Activated naive CD4-positive, alpha-beta T cell treated with anti-CD3 and anti-CD28 coated beads, Interleukin-2, amount 50 U/mL, for 24 hours (primary cell): ENCODE measurements at regions not wholly inside any gene's neighbourhood (a gene's known extent, or its start where the extent isn't known, plus 50 kb on each side); places are given as distances from the start of the nearest gene placed in this dataset.

Source experiments
- H3K27ac Mint-ChIP-seq: one replicate; pipeline ENCODE4 v1.8.0; 2021; ENCODE audit warnings: mild to moderate bottlenecking, mixed read lengths
- H3K27me3 Mint-ChIP-seq: one replicate; pipeline ENCODE4 v1.8.0; 2021; ENCODE audit warnings: mixed read lengths
- H3K36me3 Mint-ChIP-seq: one replicate; pipeline ENCODE4 v1.8.0; 2021; ENCODE audit warnings: mixed read lengths
- H3K4me1 Mint-ChIP-seq: one replicate; pipeline ENCODE4 v1.8.0; 2021; ENCODE audit warnings: mixed read lengths
- H3K4me3 Mint-ChIP-seq: one replicate; pipeline ENCODE4 v1.8.0; 2021; ENCODE audit warnings: mild to moderate bottlenecking, mixed read lengths
- H3K9me3 Mint-ChIP-seq: one replicate; pipeline ENCODE4 v1.8.0; 2021; ENCODE audit warnings: mixed read lengths

- Mint-ChIP-seq H3K4me1 (no peaks in the 10 kb centered on the region), H3K36me3 (no peaks in the 10 kb centered on the region), H3K4me3 (no peak overlapping the region), H3K27ac (no peak overlapping the region), H3K9me3 (peaks cover 9% of the 10 kb centered on the region), H3K27me3 (no peaks in the 10 kb centered on the region)
These were observed 359.1 kb downstream of the MEIS1 start for GRCh38 chr2:66794070-66794469.

GRCh38 chr2:66794551-66794950, 359.6 kb downstream of the MEIS1 start:
- H3K27me3 Mint-ChIP-seq, result no peaks in the 10 kb centered on the region
- peaks cover 9% of the 10 kb centered on the region for H3K9me3 Mint-ChIP-seq
- H3K36me3 Mint-ChIP-seq, result no peaks in the 10 kb centered on the region
- no peaks in the 10 kb centered on the region for H3K4me1 Mint-ChIP-seq
- no peak overlapping the region for H3K4me3 Mint-ChIP-seq
- H3K27ac Mint-ChIP-seq, result no peak overlapping the region

GRCh38 chr2:66802877-66803276, 368.0 kb downstream of the MEIS1 start:
- peaks cover 14% of the 10 kb centered on the region for H3K9me3 Mint-ChIP-seq
- no peaks in the 10 kb centered on the region for H3K36me3 Mint-ChIP-seq
- no peaks in the 10 kb centered on the region for H3K4me1 Mint-ChIP-seq
- peaks cover 2% of the 10 kb centered on the region for H3K27me3 Mint-ChIP-seq
- H3K27ac Mint-ChIP-seq, result no peak overlapping the region
- no peak overlapping the region for H3K4me3 Mint-ChIP-seq

- Mint-ChIP-seq H3K27ac (no peak overlapping the region), H3K27me3 (peaks cover 2% of the 10 kb centered on the region), H3K4me1 (no peaks in the 10 kb centered on the region), H3K36me3 (no peaks in the 10 kb centered on the region), H3K4me3 (no peak overlapping the region), H3K9me3 (peaks cover 6% of the 10 kb centered on the region)
These were observed 368.8 kb downstream of the MEIS1 start for GRCh38 chr2:66803726-66804125.

GRCh38 chr2:66805016-66805865, 370.3 kb downstream of the MEIS1 start:
- Mint-ChIP-seq H3K36me3 (no peaks in the 10 kb centered on the region), H3K27me3 (peaks cover 1% of the 10 kb centered on the region), H3K4me1 (no peaks in the 10 kb centered on the region), H3K27ac (no peak overlapping the region), H3K4me3 (no peak overlapping the region), H3K9me3 (peaks cover under 1% of the 10 kb centered on the region)

- Mint-ChIP-seq H3K36me3 (no peaks in the 10 kb centered on the region), H3K9me3 (no peaks in the 10 kb centered on the region), H3K4me1 (no peaks in the 10 kb centered on the region), H3K27ac (no peak overlapping the region), H3K4me3 (no peak overlapping the region), H3K27me3 (no peaks in the 10 kb centered on the region)
These were observed 371.0 kb downstream of the MEIS1 start for GRCh38 chr2:66805968-66806367.

- no peaks in the 10 kb centered on the region for H3K27me3 Mint-ChIP-seq
- no peaks in the 10 kb centered on the region for H3K36me3 Mint-ChIP-seq
- H3K4me1 Mint-ChIP-seq, result no peaks in the 10 kb centered on the region
- H3K4me3 Mint-ChIP-seq, result no peak overlapping the region
- H3K9me3 Mint-ChIP-seq, result no peaks in the 10 kb centered on the region
- H3K27ac Mint-ChIP-seq, result no peak overlapping the region
These were observed 378.6 kb downstream of the MEIS1 start for GRCh38 chr2:66813525-66813924.

GRCh38 chr2:66813976-66814375, 379.1 kb downstream of the MEIS1 start:
- H3K27ac Mint-ChIP-seq, result no peak overlapping the region
- no peaks in the 10 kb centered on the region for H3K27me3 Mint-ChIP-seq
- no peak overlapping the region for H3K4me3 Mint-ChIP-seq
- no peaks in the 10 kb centered on the region for H3K4me1 Mint-ChIP-seq
- no peaks in the 10 kb centered on the region for H3K36me3 Mint-ChIP-seq
- no peaks in the 10 kb centered on the region for H3K9me3 Mint-ChIP-seq

- H3K4me1 Mint-ChIP-seq, result no peaks in the 10 kb centered on the region
- no peaks in the 10 kb centered on the region for H3K36me3 Mint-ChIP-seq
- H3K27me3 Mint-ChIP-seq, result no peaks in the 10 kb centered on the region
- peaks cover 1% of the 10 kb centered on the region for H3K9me3 Mint-ChIP-seq
- no peak overlapping the region for H3K4me3 Mint-ChIP-seq
- no peak overlapping the region for H3K27ac Mint-ChIP-seq
These were observed 380.0 kb downstream of the MEIS1 start for GRCh38 chr2:66814916-66815315.

GRCh38 chr2:66815886-66816285, 381.0 kb downstream of the MEIS1 start:
- H3K27me3 Mint-ChIP-seq, result no peaks in the 10 kb centered on the region
- H3K36me3 Mint-ChIP-seq, result no peaks in the 10 kb centered on the region
- H3K9me3 Mint-ChIP-seq, result peaks cover 5% of the 10 kb centered on the region
- H3K27ac Mint-ChIP-seq, result no peak overlapping the region
- no peak overlapping the region for H3K4me3 Mint-ChIP-seq
- H3K4me1 Mint-ChIP-seq, result no peaks in the 10 kb centered on the region

GRCh38 chr2:66821168-66821567, 386.2 kb downstream of the MEIS1 start:
- no peaks in the 10 kb centered on the region for H3K27me3 Mint-ChIP-seq
- no peak overlapping the region for H3K27ac Mint-ChIP-seq
- peaks cover 11% of the 10 kb centered on the region for H3K9me3 Mint-ChIP-seq
- no peaks in the 10 kb centered on the region for H3K4me1 Mint-ChIP-seq
- no peaks in the 10 kb centered on the region for H3K36me3 Mint-ChIP-seq
- no peak overlapping the region for H3K4me3 Mint-ChIP-seq

- H3K4me3 Mint-ChIP-seq, result no peak overlapping the region
- H3K36me3 Mint-ChIP-seq, result no peaks in the 10 kb centered on the region
- H3K27me3 Mint-ChIP-seq, result no peaks in the 10 kb centered on the region
- H3K4me1 Mint-ChIP-seq, result no peaks in the 10 kb centered on the region
- H3K27ac Mint-ChIP-seq, result no peak overlapping the region
- peaks cover 11% of the 10 kb centered on the region for H3K9me3 Mint-ChIP-seq
These were observed 387.3 kb downstream of the MEIS1 start for GRCh38 chr2:66822186-66822585.

GRCh38 chr2:66824926-66825325, 390.0 kb downstream of the MEIS1 start:
- H3K27me3 Mint-ChIP-seq, result no peaks in the 10 kb centered on the region
- H3K27ac Mint-ChIP-seq, result no peak overlapping the region
- no peaks in the 10 kb centered on the region for H3K4me1 Mint-ChIP-seq
- H3K9me3 Mint-ChIP-seq, result peaks cover 10% of the 10 kb centered on the region
- H3K4me3 Mint-ChIP-seq, result no peak overlapping the region
- no peaks in the 10 kb centered on the region for H3K36me3 Mint-ChIP-seq

GRCh38 chr2:66827851-66828250, 392.9 kb downstream of the MEIS1 start:
- Mint-ChIP-seq H3K27ac (no peak overlapping the region), H3K4me3 (no peak overlapping the region), H3K27me3 (no peaks in the 10 kb centered on the region), H3K9me3 (peaks cover 6% of the 10 kb centered on the region), H3K4me1 (no peaks in the 10 kb centered on the region), H3K36me3 (no peaks in the 10 kb centered on the region)

GRCh38 chr2:66828876-66829275, 394.0 kb downstream of the MEIS1 start:
- Mint-ChIP-seq H3K36me3 (no peaks in the 10 kb centered on the region), H3K27me3 (no peaks in the 10 kb centered on the region), H3K9me3 (peaks cover 6% of the 10 kb centered on the region), H3K4me3 (no peak overlapping the region), H3K27ac (no peak overlapping the region), H3K4me1 (no peaks in the 10 kb centered on the region)

- Mint-ChIP-seq H3K4me1 (no peaks in the 10 kb centered on the region), H3K9me3 (no peaks in the 10 kb centered on the region), H3K4me3 (no peak overlapping the region), H3K27ac (no peak overlapping the region), H3K36me3 (no peaks in the 10 kb centered on the region), H3K27me3 (no peaks in the 10 kb centered on the region)
These were observed 396.0 kb downstream of the MEIS1 start for GRCh38 chr2:66830881-66831280.
